ENCODE measurements at regions not wholly inside any gene's neighbourhood (a gene's known extent, or its start where the extent isn't known, plus 50 kb on each side); places are given as distances from the start of the nearest gene placed in this dataset.

- TF ChIP-seq SFPQ (IDR thresholded peaks at IDR 0.05; ENCODE audit: low read depth, low read length) (no peak), HNRNPL (IDR thresholded peaks at IDR 0.05; ENCODE audit: low read depth, low read length) (no peak)
Measured at GRCh38 chr9:28961623-28962022, 1388.3 kb upstream of the C9orf72 start (continued).

- no peak overlapping the region for H3K4me3 ChIP-seq
- no peak for TF ChIP-seq ARID4B (CRISPR knock-in tag; IDR thresholded peaks at IDR 0.05)
- TF ChIP-seq KHSRP (IDR thresholded peaks at IDR 0.05) = no peak
- TF ChIP-seq MXI1 (IDR thresholded peaks at IDR 0.05; ENCODE audit: low read depth, low read length) = no peak
- TF ChIP-seq NONO (IDR thresholded peaks at IDR 0.05; ENCODE audit: low read depth in 2 of 2, low read length in 1 of 2) = no peak
- TF ChIP-seq FOXA3 (CRISPR knock-in tag; conservative IDR thresholded peaks at IDR 0.05 in 1 of 2, IDR thresholded peaks at IDR 0.05 in 1 of 2) = no peak
- TF ChIP-seq DEAF1 (CRISPR knock-in tag; IDR thresholded peaks at IDR 0.05) = no peak
- no peak for TF ChIP-seq ZNF143 (CRISPR knock-in tag; IDR thresholded peaks at IDR 0.05)
- no peak for TF ChIP-seq ZKSCAN1 (IDR thresholded peaks at IDR 0.05; ENCODE audit: low read depth, low read length)
- TF ChIP-seq CREBBP (IDR thresholded peaks at IDR 0.05; ENCODE audit: low read depth, low read length) = no peak
- H3K4me1 ChIP-seq (replicated peaks in 1 of 2; ENCODE audit: control insufficient read depth in 2 of 2, insufficient read depth in 2 of 2, low read length in 2 of 2) = no peaks in the 10 kb centered on the region
- in situ Hi-C loops (cut with MboI) (no loop called here), intact Hi-C loops (cut with micrococcal nuclease) (no loop called here)
- no peak for DNase-seq (ENCODE audit: extremely low read depth in 1 of 4, low spot score in 3 of 4)
- FAIRE-seq = no peak
- no peaks in the 10 kb centered on the region for H3K9me3 ChIP-seq (replicated peaks; ENCODE audit: control insufficient read depth, insufficient read depth, low read depth, low read length)
- no peaks in the 10 kb centered on the region for H3K9me1 ChIP-seq (ENCODE audit: control insufficient read depth, insufficient read depth, low read length)
- H2AFZ ChIP-seq (ENCODE audit: low read depth, low read length) = no peak overlapping the region
- H4K20me1 ChIP-seq (replicated peaks; ENCODE audit: control insufficient read depth, insufficient read depth, low read length) = no peaks in the 10 kb centered on the region
- no peak for ATAC-seq
- POLR2A ChIA-PET = no interaction called here
- H3K9ac ChIP-seq (ENCODE audit: insufficient read depth in 1 of 2, low read depth in 2 of 2, low read length in 2 of 2) = no peak overlapping the region
- CTCF ChIA-PET (ENCODE audit: low intra/inter-chr PET ratio) = no interaction called here
- no TSS peak for BruUV-seq (replicated peaks)
- H3K4me2 ChIP-seq (ENCODE audit: insufficient read depth, low read length) = no peak overlapping the region
- H3K79me2 ChIP-seq (ENCODE audit: control insufficient read depth, insufficient read depth, low read length) = no peaks in the 10 kb centered on the region
- H3K27ac ChIP-seq (ENCODE audit: extremely low read depth, low read depth, low read length) = no peak overlapping the region
- no peaks in the 10 kb centered on the region for H3K27me3 ChIP-seq (ENCODE audit: control insufficient read depth in 2 of 2, insufficient read depth in 2 of 2, low read length in 2 of 2)
- no peaks in the 10 kb centered on the region for H3K36me3 ChIP-seq (ENCODE audit: control insufficient read depth, insufficient read depth, low read length)
Measured at GRCh38 chr9:28967226-28967625, 1393.9 kb upstream of the C9orf72 start.

All from K562 (cell line).